GM12878 (cell line): ENCODE measurements at regions not wholly inside any gene's neighbourhood (a gene's known extent, or its start where the extent isn't known, plus 50 kb on each side); places are given as distances from the start of the nearest gene placed in this dataset.

Experiments used
- ATAC-seq: fragments of 200-7000 bp; cut with Tn5 transposase; 3 replicates; pipeline ENCODE4 v1.9.1; 2020; ENCODE audit warnings: mild to moderate bottlenecking, moderate library complexity
- BruUV-seq: library from RNA; stranded (reverse); fragments of 400-500 nt; replicated peaks from 2 replicates; lab custom pipeline; 2021; lab: Mats Ljungman, UMichigan
- CTCF ChIA-PET: fragments of 300-600 bp; sonication (Branson Sonifier 250); formaldehyde crosslinking; extraction: SDS; loops from one replicate; lab custom pipeline; 2021; ENCODE audit warnings: inconsistent platforms; lab: Yijun Ruan, JAX
- POLR2A ChIA-PET: fragments of 350-600 bp; formaldehyde crosslinking; extraction: SDS; loops from one replicate; lab custom pipeline; 2021; ENCODE audit warnings: inconsistent platforms; lab: Charles Lee
- RAD21 ChIA-PET: fragments of 300-600 bp; sonication (Branson Sonifier 250); formaldehyde crosslinking; loops from one replicate; lab custom pipeline; 2023; ENCODE audit warnings: antibody characterized with exemption; ENCODE audit not compliant: unreplicated experiment; lab: Charles Lee
- SMC1A ChIA-PET: fragments of 300-600 bp; sonication (Branson Sonifier 250); formaldehyde crosslinking; loops from one replicate; lab custom pipeline; 2023; ENCODE audit not compliant: unreplicated experiment, uncharacterized antibody; lab: Charles Lee
- DNase-seq: peaks from one replicate; pipeline ENCODE4 v3.0.0-alpha.2; 2011; ENCODE audit warnings: low read depth, low spot score
- FAIRE-seq: peaks from 3 replicates; lab custom pipeline; 2011; peaks lifted over from hg19 to GRCh38; lab: Jason Lieb, UNC
- H2AFZ ChIP-seq: 2 replicates; pipeline ENCODE4 v1.6.0; 2011; ENCODE audit warnings: low read depth, low read length, control low read depth; ENCODE audit not compliant: control insufficient read depth
- H3K27ac ChIP-seq: 2 replicates; pipeline ENCODE4 v1.5.1; 2011; ENCODE audit warnings: control low read depth; ENCODE audit not compliant: control insufficient read depth, insufficient read depth
- H3K27me3 ChIP-seq, 2 experiments: replicated peaks in 1 of 2; 2 replicates each; pipeline versions ENCODE4 v1.6.0 to v1.6.1; 2011; ENCODE audit warnings: low read length in 1 of 2; ENCODE audit not compliant: control insufficient read depth in 2 of 2, insufficient read depth in 2 of 2
- H3K36me3 ChIP-seq, 2 experiments: 2 replicates each; pipeline ENCODE4 v1.5.1; 2011; ENCODE audit warnings: low read length in 1 of 2; ENCODE audit not compliant: control insufficient read depth in 2 of 2, insufficient read depth in 2 of 2
- H3K4me1 ChIP-seq: 2 replicates; pipeline ENCODE4 v1.6.1; 2011; ENCODE audit warnings: mild to moderate bottlenecking, low read length, moderate library complexity, mixed read lengths; ENCODE audit not compliant: control insufficient read depth, insufficient read depth
- H3K4me2 ChIP-seq: 2 replicates; pipeline ENCODE4 v1.6.0; 2011; ENCODE audit warnings: control low read depth; ENCODE audit not compliant: control insufficient read depth, insufficient read depth
- H3K4me3 ChIP-seq: fragments of 200-600 bp; sonication (generic); 2 replicates; pipeline ENCODE4 v1.5.1; 2016
- H3K79me2 ChIP-seq: 2 replicates; pipeline ENCODE4 v1.6.0; 2011; ENCODE audit warnings: low read length; ENCODE audit not compliant: control insufficient read depth, insufficient read depth
- H3K9ac ChIP-seq: 2 replicates; pipeline ENCODE4 v1.8.0; 2011; ENCODE audit warnings: low read length, control low read depth, mixed read lengths; ENCODE audit not compliant: control insufficient read depth, insufficient read depth
- H3K9me3 ChIP-seq: replicated peaks from 3 replicates; pipeline ENCODE4 v1.5.1; 2011; ENCODE audit warnings: mild to moderate bottlenecking, low read length; ENCODE audit not compliant: control insufficient read depth, insufficient read depth
- H4K20me1 ChIP-seq: 2 replicates; pipeline ENCODE4 v1.6.0; 2011; ENCODE audit not compliant: control insufficient read depth, insufficient read depth
- ASH2L ChIP-seq: fragments of 300-600, 200-600 bp; sonication (generic); IDR thresholded peaks from 2 replicates; pipeline ENCODE4 v1.6.1; 2017; ENCODE audit warnings: low read depth, mild to moderate bottlenecking, borderline replicate concordance
- CBFB ChIP-seq: IDR thresholded peaks from 2 replicates; pipeline ENCODE4 v1.6.1; 2016; ENCODE audit warnings: antibody characterized with exemption, low read depth
- CBX3 ChIP-seq: fragments of 200-600 bp; sonication (generic); IDR thresholded peaks from 2 replicates; pipeline ENCODE4 v1.6.1; 2016; ENCODE audit warnings: low read depth, borderline replicate concordance
- CREM ChIP-seq: IDR thresholded peaks from 2 replicates; pipeline ENCODE4 v1.6.1; 2014; ENCODE audit warnings: antibody characterized with exemption, low read depth
- DPF2 ChIP-seq: fragments of 450-650 bp; IDR thresholded peaks from 2 replicates; pipeline ENCODE4 v1.6.1; 2017; ENCODE audit warnings: mild to moderate bottlenecking
- E2F8 ChIP-seq: fragments of 450-650 bp; IDR thresholded peaks from 2 replicates; pipeline ENCODE4 v1.6.1; 2018; ENCODE audit warnings: mild to moderate bottlenecking, low read depth, moderate library complexity; ENCODE audit not compliant: partially characterized antibody
- FOS ChIP-seq: IDR thresholded peaks from 3 replicates; pipeline ENCODE4 v1.6.1; 2011; ENCODE audit warnings: borderline replicate concordance; ENCODE audit not compliant: insufficient read length; ENCODE audit errors: extremely low read depth
- HDGF ChIP-seq: fragments of 450-650 bp; IDR thresholded peaks from 2 replicates; pipeline ENCODE4 v1.6.1; 2016; ENCODE audit warnings: antibody characterized with exemption
- KLF5 ChIP-seq: fragments of 450-650 bp; IDR thresholded peaks from 2 replicates; pipeline ENCODE4 v1.6.1; 2014; ENCODE audit warnings: mild to moderate bottlenecking; ENCODE audit not compliant: partially characterized antibody
- LARP7 ChIP-seq: fragments of 450-650 bp; IDR thresholded peaks from 2 replicates; pipeline ENCODE4 v1.6.1; 2017; ENCODE audit warnings: mild to moderate bottlenecking
- MLLT1 ChIP-seq: fragments of 450-650 bp; IDR thresholded peaks from 2 replicates; pipeline ENCODE4 v1.6.1; 2016; ENCODE audit warnings: mild to moderate bottlenecking
- MTA3 ChIP-seq: IDR thresholded peaks from 2 replicates; pipeline ENCODE4 v1.6.1; 2012; ENCODE audit warnings: low read length, inconsistent platforms, borderline replicate concordance
- NRF1 ChIP-seq: conservative IDR thresholded peaks from 2 replicates; pipeline ENCODE4 v1.6.1; 2011; ENCODE audit warnings: mild to moderate bottlenecking, low read depth, low read length, improper control_type of control experiment
- POU2F2 ChIP-seq: IDR thresholded peaks from 3 replicates; pipeline ENCODE4 v1.6.1; 2011; ENCODE audit warnings: low read depth, mild to moderate bottlenecking, low read length, borderline replicate concordance
- RELA ChIP-seq: fragments of 450-650 bp; IDR thresholded peaks from 2 replicates; pipeline ENCODE4 v1.8.0; 2014; ENCODE audit warnings: borderline replicate concordance; ENCODE audit not compliant: partially characterized antibody
- SPI1 ChIP-seq: IDR thresholded peaks from 2 replicates; pipeline ENCODE4 v1.6.1; 2011; ENCODE audit warnings: low read depth, mild to moderate bottlenecking, low read length, moderate library complexity, borderline replicate concordance; ENCODE audit not compliant: insufficient read depth
- SUZ12 ChIP-seq: fragments of 200-600 bp; sonication (generic); IDR thresholded peaks from one replicate; pipeline ENCODE4 v1.6.1; 2018; ENCODE audit warnings: antibody characterized with exemption, mild to moderate bottlenecking; ENCODE audit not compliant: unreplicated experiment
- ZNF622 ChIP-seq: fragments of 450-650 bp; IDR thresholded peaks from 2 replicates; pipeline ENCODE4 v1.6.1; 2017; ENCODE audit warnings: mild to moderate bottlenecking, inconsistent platforms
- WGBS: methylation state at CpG from one replicate; pipeline ENCODE4 v1.1.6; 2016; ENCODE audit warnings: low lambda C conversion rate; ENCODE audit not compliant: insufficient replicate concordance, insufficient coverage; ENCODE audit errors: missing lambda C conversion rate; 5-methylcytosine and 5-hydroxymethylcytosine counted together
- in situ Hi-C: fragments of 300-500 bp; cut with MboI; formaldehyde crosslinking; loops from 9 replicates; pipeline ENCODE4 v1.14.3; 2018; ENCODE audit warnings: mixed read lengths
- intact Hi-C: fragments of 100-400 bp; cut with micrococcal nuclease; formaldehyde crosslinking; loops from one replicate; pipeline ENCODE4 v1.14.2; 2022; ENCODE audit not compliant: unreplicated experiment

- in situ Hi-C loops: no loop called here
- H3K9me3 ChIP-seq: no peaks in the 10 kb centered on the region
- no TSS peak for BruUV-seq
Measured at GRCh38 chr22:19628038-19628776, 86.1 kb upstream of the SEPTIN5 start.

GRCh38 chr22:19629331-19629719, 85.0 kb upstream of the SEPTIN5 start:
- ChIA-PET POLR2A (no interaction called here), CTCF (interaction anchor here (0.6 to 4.3 kb wide), 34 partner anchors 8 to 649 kb away, joined by 3 to 35 read pairs (median 5); partner anchors contain the start of genes ESS2 and UFD1), RAD21 (interaction anchor here (0.9 to 1.8 kb wide), 13 partner anchors 10 to 675 kb away, joined by 3 to 17 read pairs (median 4); partner anchors contain the start of genes CDC45, ESS2 and UFD1), SMC1A (interaction anchor here (0.6 to 2.1 kb wide), 13 partner anchors 10 to 485 kb away, joined by 3 to 9 read pairs (median 4); partner anchors contain the start of genes CDC45, CLTCL1 and ESS2)
- 46% methylated on average over 12 of the region's 12 CpGs for WGBS
- no peak overlapping the region for H3K27ac ChIP-seq
- no peaks in the 10 kb centered on the region for H3K9me3 ChIP-seq
- intact Hi-C loops (no loop called here), in situ Hi-C loops (no loop called here)
- H2AFZ ChIP-seq: no peak overlapping the region
- FAIRE-seq: no peak
- H3K4me2 ChIP-seq: no peak overlapping the region
- H3K4me3 ChIP-seq: no peak overlapping the region
- no peaks in the 10 kb centered on the region for H4K20me1 ChIP-seq
- H3K27me3 ChIP-seq: 0 out of 4 replicates have a peak, but pooled peaks cover 0 to 2% of the 10 kb centered on the region in 2 experiments
- DNase-seq: no peak
- H3K36me3 ChIP-seq: no peaks in the 10 kb centered on the region
- no peak for ATAC-seq
- BruUV-seq: no TSS peak
- no peaks in the 10 kb centered on the region for H3K79me2 ChIP-seq
- H3K9ac ChIP-seq: no peak overlapping the region
- no peaks in the 10 kb centered on the region for H3K4me1 ChIP-seq
- no peak for TF ChIP-seq CBFB
- no peak for TF ChIP-seq FOS
- TF ChIP-seq POU2F2: no peak
- TF ChIP-seq SUZ12: no peak
- no peak for TF ChIP-seq MLLT1
- TF ChIP-seq E2F8: no peak
- no peak for TF ChIP-seq KLF5

More at GRCh38 chr22:19628038-19628776, 86.1 kb upstream of the SEPTIN5 start:
- CTCF ChIA-PET: interaction anchor here (0.7 to 2.9 kb wide), 7 partner anchors 18 to 484 kb away, joined by 3 to 22 read pairs (median 4); partner anchors contain the start of genes ESS2 and SLC25A1
- SMC1A ChIA-PET: interaction anchor here (1.0 to 2.1 kb wide), 2 partner anchors 154 to 483 kb away, joined by 3 to 4 read pairs; partner anchors contain the start of gene ESS2
- H3K4me2 ChIP-seq: no peak overlapping the region
- H4K20me1 ChIP-seq: no peaks in the 10 kb centered on the region
- no peak for TF ChIP-seq ASH2L
- no peak for TF ChIP-seq SUZ12
- no peak for TF ChIP-seq RELA
- no peak for TF ChIP-seq HDGF
- no peak for TF ChIP-seq ZNF622
- TF ChIP-seq NRF1: no peak
- TF ChIP-seq CBFB: no peak
- TF ChIP-seq SPI1: no peak
- TF ChIP-seq CBX3: no peak
- TF ChIP-seq MTA3: no peak
- TF ChIP-seq DPF2: no peak
- no peak for TF ChIP-seq LARP7
- no peak for TF ChIP-seq CREM
- TF ChIP-seq, all 136 proteins: peak for 0
- no peak overlapping the region for H3K4me3 ChIP-seq
- no peak overlapping the region for H2AFZ ChIP-seq
- no peaks in the 10 kb centered on the region for H3K4me1 ChIP-seq
- RAD21 ChIA-PET: no interaction called here
- H3K27me3 ChIP-seq: 0 out of 4 replicates have a peak, but pooled peaks cover 0 to 2% of the 10 kb centered on the region in 2 experiments
- no peak for ATAC-seq
- H3K9ac ChIP-seq: no peak overlapping the region
- no peak overlapping the region for H3K27ac ChIP-seq
- intact Hi-C loops: no loop called here
- WGBS: 39% methylated on average over 11 of the region's 11 CpGs
- POLR2A ChIA-PET: no interaction called here
- FAIRE-seq: no peak
- no peak for DNase-seq
- no peaks in the 10 kb centered on the region for H3K79me2 ChIP-seq
- H3K36me3 ChIP-seq: no peaks in the 10 kb centered on the region
